ENCODE measurements at regions not wholly inside any gene's neighbourhood (a gene's known extent, or its start where the extent isn't known, plus 50 kb on each side); places are given as distances from the start of the nearest gene placed in this dataset.
A peak's percentile ranks its signal among the peaks of the same experiment; 100 is the strongest.
"Not testable (repeated sequence)": the region's sequence is repeated elsewhere in the genome, so short reads cannot be mapped to it uniquely, and the experiment has no call there.

- DNase-seq, result peak; percentile 22
Observed at GRCh38 chr5:135110785-135111596, 77.0 kb upstream of the PITX1 start.

GRCh38 chr5:135108992-135109391, 75.0 kb upstream of the PITX1 start:
- no peak for DNase-seq

GRCh38 chr5:135108569-135108968, 74.5 kb upstream of the PITX1 start:
- DNase-seq, result no peak

- no peak for DNase-seq
Observed at GRCh38 chr5:135107986-135108385, 74.0 kb upstream of the PITX1 start.

- no peak for DNase-seq
Observed at GRCh38 chr5:135106610-135107471, 72.8 kb upstream of the PITX1 start.

- DNase-seq, result no peak
Observed at GRCh38 chr5:135106136-135106535, 72.1 kb upstream of the PITX1 start.

GRCh38 chr5:135105105-135105484, 71.1 kb upstream of the PITX1 start:
- no peak for DNase-seq

- no peak for DNase-seq
Observed at GRCh38 chr5:135103575-135103853, 69.5 kb upstream of the PITX1 start.

GRCh38 chr5:135102716-135103574, 68.9 kb upstream of the PITX1 start:
- no peak for DNase-seq

GRCh38 chr5:135100431-135100830, 66.4 kb upstream of the PITX1 start:
- DNase-seq, result no peak

- no peak for DNase-seq
Observed at GRCh38 chr5:135100011-135100410, 66.0 kb upstream of the PITX1 start.

- DNase-seq, result no peak
Observed at GRCh38 chr5:135097390-135097789, 63.4 kb upstream of the PITX1 start.

GRCh38 chr5:135095871-135096270, 61.8 kb upstream of the PITX1 start:
- no peak for DNase-seq

- DNase-seq, result no peak
Observed at GRCh38 chr5:135095052-135095715, 61.2 kb upstream of the PITX1 start.

- DNase-seq, result no peak
Observed at GRCh38 chr5:135094339-135095051, 60.5 kb upstream of the PITX1 start.

- not testable (repeated sequence) for DNase-seq
Observed at GRCh38 chr5:135093483-135093882, 59.5 kb upstream of the PITX1 start.

GRCh38 chr5:135092476-135092875, 58.4 kb upstream of the PITX1 start:
- no peak for DNase-seq

- DNase-seq, result no peak
Observed at GRCh38 chr5:135091286-135091685, 57.3 kb upstream of the PITX1 start.

- DNase-seq, result no peak
Observed at GRCh38 chr5:135089912-135090311, 55.9 kb upstream of the PITX1 start.

GRCh38 chr5:135088911-135089310, 54.9 kb upstream of the PITX1 start:
- no peak for DNase-seq

- no peak for DNase-seq
Observed at GRCh38 chr5:135087950-135088349, 53.9 kb upstream of the PITX1 start.

All from CD4-positive, alpha-beta T cell treated with Interleukin-15 for 1 hour (primary cell).